NCI-H510A treated with DMSO at 0.1 percent for 48 hours (cell line): ENCODE measurements at regions not wholly inside any gene's neighbourhood (a gene's known extent, or its start where the extent isn't known, plus 50 kb on each side); places are given as distances from the start of the nearest gene placed in this dataset.
"Not testable (repeated sequence)": the region's sequence is repeated elsewhere in the genome, so short reads cannot be mapped to it uniquely, and the experiment has no call there.

Experiments
- DNase-seq: peaks from one replicate; lab custom pipeline; 2025; lab: John Stamatoyannopoulos, UW

DNA sequence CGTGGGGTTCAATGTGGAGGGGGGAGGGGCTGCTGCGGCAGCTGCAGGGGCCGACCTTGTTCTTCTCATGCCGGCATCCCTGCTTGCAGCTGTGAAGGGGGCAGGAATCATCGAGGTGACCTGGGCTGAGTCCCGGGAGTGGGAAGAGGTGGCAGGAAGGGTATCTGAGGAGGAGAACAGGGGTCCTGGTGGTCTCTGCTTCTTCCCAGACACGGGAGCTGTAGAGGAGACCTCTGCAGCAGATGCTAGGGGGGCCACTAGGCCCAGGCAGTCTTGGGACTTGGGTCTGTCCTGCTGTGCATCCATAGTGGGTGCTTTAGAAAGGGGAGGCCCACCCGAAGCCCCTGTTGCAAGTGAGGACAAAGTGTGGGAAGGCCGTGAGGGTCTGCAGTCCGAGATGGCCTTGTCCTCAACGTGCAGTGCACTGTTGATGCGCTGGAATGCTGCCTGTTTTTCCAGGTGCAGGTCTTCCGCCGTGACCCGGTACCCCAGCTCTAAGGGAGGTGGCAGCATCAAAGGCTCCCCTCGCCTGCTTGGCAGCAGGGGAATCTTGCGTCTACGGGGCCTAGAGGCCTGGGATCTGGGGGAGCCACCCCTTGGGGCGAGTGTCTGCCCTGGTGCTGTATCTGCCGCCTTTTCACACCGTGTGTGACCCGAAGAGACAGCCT is 1370.0 kb downstream of the CDH12 start:
- not testable (repeated sequence) for DNase-seq

- not testable (repeated sequence) for DNase-seq
Observed at GRCh38 chr5:21482522-21482921, 1370.6 kb downstream of the CDH12 start.

- not testable (repeated sequence) for DNase-seq
Observed at GRCh38 chr5:21481320-21482270, 1371.5 kb downstream of the CDH12 start.

DNA sequence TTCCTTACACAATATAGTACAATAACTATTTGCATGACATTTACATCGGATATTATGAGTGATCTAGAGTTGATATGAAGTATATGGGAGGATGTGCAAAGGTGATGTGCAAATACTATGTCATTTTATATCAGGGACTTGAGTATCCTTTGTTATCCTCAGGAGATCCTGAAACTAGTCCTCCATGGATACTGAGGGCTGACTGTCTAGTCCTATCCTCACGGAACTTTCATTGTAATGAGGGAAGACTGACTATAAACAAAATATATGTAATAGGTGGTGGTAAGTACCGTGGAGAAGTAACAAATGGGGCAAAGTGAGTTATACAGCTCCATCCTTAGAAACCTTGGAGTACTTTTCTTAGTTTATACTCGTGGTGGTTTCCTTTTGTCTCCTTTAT is 1373.1 kb downstream of the CDH12 start:
- not testable (repeated sequence) for DNase-seq

GRCh38 chr5:21473981-21474380 is 1379.2 kb downstream of the CDH12 start:
- DNase-seq: not testable (repeated sequence)

GRCh38 chr5:21473436-21473835 is 1379.7 kb downstream of the CDH12 start:
- not testable (repeated sequence) for DNase-seq

DNA sequence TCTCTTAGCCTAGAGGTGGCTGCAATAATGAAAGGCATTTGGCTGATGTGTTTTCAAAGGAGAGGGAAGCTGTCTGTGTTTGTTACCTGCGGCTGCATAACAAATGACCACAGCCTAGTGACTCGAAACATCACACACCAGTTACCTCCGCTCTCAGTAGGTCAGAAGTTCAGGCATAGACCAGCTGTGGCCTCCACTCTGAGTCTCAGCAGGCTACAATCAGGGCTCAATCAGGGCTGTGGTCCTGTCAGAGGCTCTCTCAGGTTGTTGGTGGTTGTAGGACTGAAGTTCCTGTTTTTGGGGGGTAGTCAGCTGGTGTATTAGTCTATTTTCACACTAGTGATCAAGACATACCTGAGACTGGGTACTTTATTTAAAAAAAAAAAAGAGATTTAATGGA is 1381.5 kb downstream of the CDH12 start:
- DNase-seq: not testable (repeated sequence)

DNA sequence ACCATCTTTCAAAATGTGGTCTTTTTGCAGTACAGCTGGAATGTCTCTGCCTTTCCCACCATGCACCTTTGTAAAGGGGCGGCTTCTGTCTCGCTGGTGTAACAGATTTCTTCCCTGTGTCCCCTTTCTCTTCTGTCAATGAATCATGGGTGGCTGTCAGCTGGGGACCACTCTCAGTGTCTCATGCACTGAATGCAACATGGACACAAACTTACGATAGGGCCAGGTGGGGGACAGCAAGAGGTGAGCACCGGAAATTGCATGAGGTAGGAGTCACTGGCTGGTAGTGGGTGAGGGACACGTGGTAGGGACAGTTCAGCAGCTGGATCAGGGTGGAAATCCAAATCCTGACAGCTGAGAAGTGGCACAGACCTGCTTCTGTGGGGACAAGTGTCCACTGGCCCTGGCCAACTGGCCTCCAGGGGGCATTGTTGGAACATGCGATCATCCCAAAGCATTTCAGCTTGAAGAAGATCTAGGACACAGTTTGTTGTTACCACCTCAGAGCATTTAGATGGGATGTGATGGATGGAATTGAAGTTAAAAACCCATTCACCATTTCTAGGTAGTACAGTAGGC is 1383.5 kb downstream of the CDH12 start:
- DNase-seq: not testable (repeated sequence)

DNA sequence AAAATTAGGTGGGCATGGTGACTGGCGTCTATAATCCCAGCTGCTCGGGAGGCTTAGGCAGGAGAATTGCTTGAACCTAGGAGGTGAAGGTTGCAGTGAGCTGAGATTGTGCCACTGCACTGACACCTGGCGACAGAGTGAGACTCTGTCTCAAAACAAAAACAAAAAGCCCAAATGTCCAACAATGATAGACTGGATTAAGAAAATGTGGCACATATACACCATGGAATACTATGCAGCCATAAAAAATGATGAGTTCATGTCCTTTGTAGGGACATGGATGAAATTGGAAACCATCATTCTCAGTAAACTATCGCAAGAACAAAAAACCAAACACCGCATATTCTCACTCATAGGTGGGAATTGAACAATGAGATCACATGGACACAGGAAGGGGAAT is 1385.6 kb downstream of the CDH12 start:
- not testable (repeated sequence) for DNase-seq

GRCh38 chr5:21459744-21460073 is 1393.4 kb downstream of the CDH12 start:
- DNase-seq: not testable (repeated sequence)

GRCh38 chr5:21452449-21452848 is 1400.7 kb downstream of the CDH12 start:
- no peak for DNase-seq

DNA sequence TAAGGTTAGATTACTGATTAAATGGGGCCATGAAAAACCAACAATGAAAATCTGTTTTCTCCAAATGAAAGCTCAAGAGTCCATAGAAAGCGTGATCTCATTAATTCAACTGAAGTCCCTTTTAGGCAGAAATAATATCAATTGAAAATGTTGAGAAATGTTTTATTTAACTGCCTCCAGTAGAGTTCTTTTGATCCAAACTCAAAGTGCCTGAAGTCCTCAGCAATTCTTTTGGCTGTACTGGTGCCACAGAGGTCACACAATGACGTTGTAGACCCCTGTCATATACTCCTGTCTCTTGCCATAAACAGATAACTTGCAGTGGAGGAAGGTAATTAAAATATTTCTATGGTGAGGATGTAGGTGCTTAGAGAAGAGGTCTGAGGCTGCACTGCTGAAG is 1420.5 kb downstream of the CDH12 start:
- no peak for DNase-seq

- no peak for DNase-seq
Observed at GRCh38 chr5:21424907-21425306, 1428.2 kb downstream of the CDH12 start.

GRCh38 chr5:21419383-21419782 is 1431.4 kb upstream of the CDH18 start:
- DNase-seq: no peak

- DNase-seq: not testable (repeated sequence)
Observed at GRCh38 chr5:21402089-21402488, 1414.1 kb upstream of the CDH18 start.

- peak; percentile 74 for DNase-seq
Observed at GRCh38 chr5:21398511-21398910, 1410.5 kb upstream of the CDH18 start.

- no peak for DNase-seq
Observed at GRCh38 chr5:21397693-21398092, 1409.7 kb upstream of the CDH18 start.

DNA sequence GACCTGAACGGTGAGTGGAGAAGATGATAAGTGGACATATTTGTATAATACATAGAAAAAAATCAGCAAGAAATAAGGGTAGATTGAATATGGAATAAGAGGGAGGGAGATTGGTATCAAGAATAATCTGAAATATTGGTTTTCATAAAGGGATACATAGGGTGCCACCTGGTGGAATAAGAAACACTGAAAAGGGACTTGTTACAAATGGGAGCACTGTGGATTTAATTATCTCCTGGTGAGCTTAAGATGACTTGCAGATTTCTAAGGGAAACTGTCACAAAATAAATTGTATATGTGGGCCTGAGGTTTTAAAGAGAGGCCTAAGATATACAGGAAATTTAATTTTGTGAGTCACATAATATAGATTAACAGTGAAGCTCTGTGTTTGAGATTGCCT is 1403.5 kb upstream of the CDH18 start:
- no peak for DNase-seq

DNA sequence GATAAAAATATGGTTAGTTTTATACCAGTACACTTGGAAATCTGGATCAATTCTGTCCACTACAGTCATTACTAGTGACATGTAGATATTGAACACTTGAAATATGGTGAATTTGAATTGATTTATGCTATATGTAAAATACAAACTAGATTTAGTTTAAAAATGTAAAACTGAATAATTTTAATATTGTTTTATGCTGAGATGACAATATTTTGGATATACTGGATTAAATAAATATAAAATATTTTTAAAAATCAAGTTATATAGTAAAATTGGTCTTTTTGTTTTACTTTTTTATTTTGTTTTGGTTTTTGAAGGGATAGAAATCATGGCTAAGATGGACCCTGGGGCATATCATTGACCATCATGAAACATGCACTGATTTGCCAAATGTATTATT is 1372.8 kb upstream of the CDH18 start:
- DNase-seq: not testable (repeated sequence)

- not testable (repeated sequence) for DNase-seq
Observed at GRCh38 chr5:21341948-21342261, 1353.9 kb upstream of the CDH18 start.

DNA sequence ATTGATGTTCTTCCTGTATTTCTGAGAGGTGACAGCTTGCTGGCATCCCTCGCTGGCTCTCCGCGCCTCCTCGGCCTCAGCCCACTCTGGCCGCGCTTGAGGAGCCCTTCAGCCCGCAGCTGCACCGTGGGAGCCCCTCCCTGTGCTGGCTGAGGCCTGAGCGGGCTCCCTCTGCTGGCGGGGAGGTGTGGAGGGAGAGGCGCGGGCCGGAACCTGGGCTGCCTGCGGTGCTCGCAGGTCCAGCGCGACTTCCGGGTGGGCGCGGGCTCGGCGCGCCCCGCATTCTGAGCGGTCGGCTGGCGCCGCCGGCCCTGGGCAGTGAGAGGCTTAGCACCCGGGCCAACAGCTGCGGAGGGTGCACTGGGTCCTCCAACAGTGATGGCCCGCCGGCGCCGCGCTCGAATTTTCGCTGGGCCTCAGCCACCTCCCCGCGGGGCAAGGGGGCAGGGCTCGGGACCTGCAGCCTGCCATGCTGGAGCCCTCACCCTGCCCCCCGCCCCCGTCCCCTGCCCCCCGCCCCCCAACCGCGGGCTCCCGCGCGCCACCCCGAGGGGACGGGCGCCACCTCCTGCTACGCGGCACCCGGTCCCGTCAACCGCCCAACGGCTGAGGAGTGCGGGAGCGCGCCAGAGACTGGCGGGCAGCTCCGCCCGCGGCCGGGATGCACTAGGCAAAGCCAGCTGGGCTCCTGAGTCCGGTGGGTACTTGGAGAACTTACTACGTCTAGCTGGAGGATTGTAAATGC is 1353.4 kb upstream of the CDH18 start:
- not testable (repeated sequence) for DNase-seq

GRCh38 chr5:21340233-21340632 is 1352.2 kb upstream of the CDH18 start:
- DNase-seq: peak; percentile 30
